ENCODE measurements at regions not wholly inside any gene's neighbourhood (a gene's known extent, or its start where the extent isn't known, plus 50 kb on each side); places are given as distances from the start of the nearest gene placed in this dataset.

DNA sequence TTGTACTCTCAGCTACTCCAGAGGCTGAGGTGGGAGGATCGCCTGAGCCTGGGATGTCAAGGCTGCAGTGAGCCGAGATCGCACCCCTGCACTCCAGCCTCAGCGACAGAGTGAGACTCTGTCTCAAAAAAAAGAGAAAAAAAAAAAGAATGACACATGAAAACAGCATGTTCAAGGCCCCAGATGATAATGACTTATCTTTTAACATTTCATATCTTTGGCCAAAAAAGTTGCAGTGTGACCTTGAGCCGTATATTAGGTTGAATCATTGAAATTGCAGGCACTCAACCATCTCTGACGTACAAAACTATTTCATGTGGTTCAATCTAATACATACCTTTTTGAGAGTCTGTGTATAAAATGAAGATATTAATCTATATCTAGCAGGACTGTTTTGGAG is 79.1 kb upstream of the CPEB4 start:
- no peak overlapping the region for H3K4me3 ChIP-seq (replicated peaks in 1 of 3; ENCODE audit: insufficient read depth in 1 of 3, low read depth in 2 of 3, low read length in 3 of 3)
- in situ Hi-C loops (cut with HindIII; ENCODE audit: extremely low pct_ligation_motif_present, low pct_unique_long_range_greater_than_20kb), result no loop called here
- no peaks in the 10 kb centered on the region for H4K20me1 ChIP-seq (ENCODE audit: insufficient read depth, low read length)
- no peak overlapping the region for H3K4me2 ChIP-seq (ENCODE audit: low read depth, low read length)
- TF ChIP-seq SP1 (IDR thresholded peaks at IDR 0.05) (no peak), SP1 (CRISPR knock-in tag; IDR thresholded peaks at IDR 0.05) (no peak), ZBTB7B (CRISPR knock-in tag; IDR thresholded peaks at IDR 0.05) (no peak), NFIC (IDR thresholded peaks at IDR 0.05; ENCODE audit: low read length) (no peak), SIX1 (CRISPR knock-in tag; IDR thresholded peaks at IDR 0.05; ENCODE audit: borderline replicate concordance) (no peak), ZNF781 (CRISPR knock-in tag; IDR thresholded peaks at IDR 0.05; ENCODE audit: borderline replicate concordance, not compliant biosample characterization) (no peak), THRA (CRISPR knock-in tag; IDR thresholded peaks at IDR 0.05; ENCODE audit: borderline replicate concordance) (no peak)
- TF ChIP-seq, protein P1, sequence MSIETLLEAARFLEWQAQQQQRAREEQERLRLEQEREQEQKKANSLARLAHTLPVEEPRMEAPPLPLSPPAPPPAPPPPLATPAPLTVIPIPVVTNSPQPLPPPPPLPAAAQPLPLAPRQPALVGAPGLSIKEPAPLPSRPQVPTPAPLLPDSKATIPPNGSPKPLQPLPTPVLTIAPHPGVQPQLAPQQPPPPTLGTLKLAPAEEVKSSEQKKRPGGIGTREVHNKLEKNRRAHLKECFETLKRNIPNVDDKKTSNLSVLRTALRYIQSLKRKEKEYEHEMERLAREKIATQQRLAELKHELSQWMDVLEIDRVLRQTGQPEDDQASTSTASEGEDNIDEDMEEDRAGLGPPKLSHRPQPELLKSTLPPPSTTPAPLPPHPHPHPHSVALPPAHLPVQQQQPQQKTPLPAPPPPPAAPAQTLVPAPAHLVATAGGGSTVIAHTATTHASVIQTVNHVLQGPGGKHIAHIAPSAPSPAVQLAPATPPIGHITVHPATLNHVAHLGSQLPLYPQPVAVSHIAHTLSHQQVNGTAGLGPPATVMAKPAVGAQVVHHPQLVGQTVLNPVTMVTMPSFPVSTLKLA (IDR thresholded peaks at IDR 0.05), result no peak
- no peaks in the 10 kb centered on the region for H3K36me3 ChIP-seq (replicated peaks in 1 of 2; ENCODE audit: control insufficient read depth in 1 of 2, insufficient read depth in 2 of 2, low read length in 2 of 2)
- no peak overlapping the region for H3K27ac ChIP-seq (ENCODE audit: extremely low read length, insufficient read depth, low read length)
- 94% methylated on average over 6 of the region's 6 CpGs for WGBS (ENCODE audit: low lambda C conversion rate)
- intact Hi-C loops (cut with micrococcal nuclease; ENCODE audit: unreplicated experiment), result no loop called here
- FAIRE-seq (no peak), ATAC-seq (no peak), DNase-seq (ENCODE audit: low spot score) (no peak)
- no TSS peak for BruUV-seq (replicated peaks)
- no peak overlapping the region for H2AFZ ChIP-seq (ENCODE audit: low read length)
- H3K4me1 ChIP-seq (ENCODE audit: insufficient read depth, low read length), result peaks cover 37% of the 10 kb centered on the region
- POLR2A ChIA-PET, result interaction anchor here (1.2 kb wide), 1 partner anchor 193 kb away, joined by 3 read pairs; no protein-coding TSS in a partner anchor
- H3K9me3 ChIP-seq (ENCODE audit: low read length), result no peaks in the 10 kb centered on the region
- no peaks in the 10 kb centered on the region for H3K79me2 ChIP-seq (ENCODE audit: insufficient read depth, low read length)
- H3K9ac ChIP-seq (ENCODE audit: insufficient read depth, low read depth, low read length), result no peak overlapping the region
- CTCF ChIA-PET (ENCODE audit: low intra/inter-chr PET ratio, low total read pairs), result no interaction called here
- no peaks in the 10 kb centered on the region for H3K27me3 ChIP-seq (ENCODE audit: control insufficient read depth in 1 of 2, insufficient read depth in 2 of 2, low read length in 2 of 2)

Measured in HepG2 (cell line).